ENCODE measurements at regions not wholly inside any gene's neighbourhood (a gene's known extent, or its start where the extent isn't known, plus 50 kb on each side); places are given as distances from the start of the nearest gene placed in this dataset.

GRCh38 chr7:51482976-51483375 lies 166.4 kb upstream of the COBL start:
- DNase-seq (ENCODE audit: extremely low read depth, low read depth, low spot score), result no peak

GRCh38 chr7:51481421-51481820 lies 164.8 kb upstream of the COBL start:
- no peak for DNase-seq (ENCODE audit: extremely low read depth, low read depth, low spot score)

DNA sequence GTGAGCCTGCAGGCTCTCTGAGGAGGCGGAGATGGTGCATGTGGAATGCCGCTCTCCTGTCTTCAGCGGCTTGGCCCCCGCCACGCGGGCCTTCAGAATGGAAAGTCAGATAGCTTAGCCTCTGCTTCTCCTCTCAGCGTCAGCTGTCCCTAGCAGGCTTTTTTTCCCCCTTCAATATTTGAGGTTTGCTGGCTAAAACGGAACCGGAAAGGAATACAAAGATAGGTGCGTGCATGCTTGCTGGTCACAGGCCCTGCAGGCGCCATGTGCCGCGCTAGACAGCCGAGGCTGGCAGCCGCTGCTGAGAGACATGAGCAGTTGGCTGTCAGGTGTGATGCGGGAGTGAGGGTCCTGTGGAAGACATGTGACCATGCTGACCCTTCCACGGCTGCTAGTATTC lies 161.2 kb upstream of the COBL start:
- no peak for DNase-seq (ENCODE audit: extremely low read depth, low read depth, low spot score)

DNA sequence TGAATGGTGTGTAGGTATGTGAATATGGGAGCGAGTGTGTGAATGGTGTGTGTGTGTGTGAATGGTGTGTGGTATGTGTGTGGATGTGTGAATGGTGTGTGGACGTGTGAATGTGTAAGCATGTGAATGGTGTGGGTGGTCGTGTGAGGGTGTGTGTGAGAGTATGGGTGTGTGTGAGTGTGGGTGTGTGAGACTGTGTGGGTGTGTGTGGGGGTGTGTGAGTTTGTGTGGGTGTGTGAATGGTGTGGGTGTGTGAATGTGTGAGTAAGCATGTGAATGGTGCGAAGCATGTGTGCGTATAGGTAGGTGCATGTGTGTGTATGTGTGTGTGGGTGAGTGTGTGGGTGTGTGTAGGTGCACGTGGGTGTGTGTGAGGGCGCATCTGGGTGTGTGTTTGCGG lies 160.7 kb upstream of the COBL start:
- no peak for DNase-seq (ENCODE audit: extremely low read depth, low read depth, low spot score)

DNA sequence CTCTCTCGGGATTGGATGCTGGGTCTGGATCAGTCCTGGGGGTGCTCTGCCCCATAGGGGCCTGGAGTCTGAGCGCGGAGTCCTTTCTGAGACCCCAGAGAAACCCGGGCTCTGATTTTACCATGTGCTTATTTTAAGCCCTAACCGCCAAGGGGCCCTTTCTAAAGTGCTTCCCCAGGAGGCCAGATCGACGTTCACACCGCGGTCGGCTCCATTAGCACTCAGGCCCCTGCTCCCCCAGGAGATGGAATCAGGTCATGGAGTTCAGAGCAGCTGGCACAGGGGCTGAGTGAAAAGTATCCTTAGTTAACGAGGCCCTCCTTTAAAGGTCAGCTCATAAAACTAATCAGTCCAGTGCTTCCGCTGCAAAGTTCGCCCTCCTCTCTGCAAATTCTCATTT lies 159.4 kb upstream of the COBL start:
- DNase-seq (ENCODE audit: extremely low read depth, low read depth, low spot score), result no peak

DNA sequence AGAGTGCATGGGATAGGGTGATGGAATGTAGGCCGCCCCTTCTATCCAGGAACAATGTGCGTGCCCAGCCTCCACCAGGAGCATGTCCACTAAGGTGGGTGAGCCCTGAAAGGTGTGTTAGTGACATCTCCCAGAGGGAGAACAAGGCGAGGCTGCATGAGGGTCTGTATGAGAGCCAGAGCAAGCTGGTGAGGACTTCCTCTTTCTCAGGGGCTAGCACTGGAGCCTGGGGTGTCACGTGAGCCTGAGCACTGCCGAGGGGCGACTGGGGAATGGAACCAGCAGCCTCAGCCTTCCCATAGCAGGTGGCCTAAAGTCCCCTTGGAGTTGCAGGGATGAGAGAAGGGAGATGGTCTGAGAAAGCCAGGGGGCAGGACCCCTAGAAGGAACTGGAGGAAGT lies 156.3 kb upstream of the COBL start:
- no peak for DNase-seq (ENCODE audit: extremely low read depth, low read depth, low spot score)

DNA sequence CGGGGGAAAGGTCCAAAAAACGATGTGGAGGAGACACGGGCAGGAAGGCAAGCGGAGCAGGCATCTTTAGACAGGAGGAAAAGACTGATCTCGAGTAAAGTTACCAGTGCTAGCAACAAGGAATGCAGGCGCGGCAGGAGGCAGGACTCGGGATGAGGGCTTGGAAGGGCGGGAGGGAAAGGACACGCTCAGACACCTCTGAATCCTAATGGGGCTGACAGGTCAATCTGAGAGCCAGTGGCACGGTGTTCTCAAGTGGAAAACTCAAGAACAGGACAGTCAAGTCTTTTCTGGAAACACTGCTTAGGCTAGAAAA lies 155.3 kb upstream of the COBL start:
- no peak for DNase-seq (ENCODE audit: extremely low read depth, low read depth, low spot score)

DNA sequence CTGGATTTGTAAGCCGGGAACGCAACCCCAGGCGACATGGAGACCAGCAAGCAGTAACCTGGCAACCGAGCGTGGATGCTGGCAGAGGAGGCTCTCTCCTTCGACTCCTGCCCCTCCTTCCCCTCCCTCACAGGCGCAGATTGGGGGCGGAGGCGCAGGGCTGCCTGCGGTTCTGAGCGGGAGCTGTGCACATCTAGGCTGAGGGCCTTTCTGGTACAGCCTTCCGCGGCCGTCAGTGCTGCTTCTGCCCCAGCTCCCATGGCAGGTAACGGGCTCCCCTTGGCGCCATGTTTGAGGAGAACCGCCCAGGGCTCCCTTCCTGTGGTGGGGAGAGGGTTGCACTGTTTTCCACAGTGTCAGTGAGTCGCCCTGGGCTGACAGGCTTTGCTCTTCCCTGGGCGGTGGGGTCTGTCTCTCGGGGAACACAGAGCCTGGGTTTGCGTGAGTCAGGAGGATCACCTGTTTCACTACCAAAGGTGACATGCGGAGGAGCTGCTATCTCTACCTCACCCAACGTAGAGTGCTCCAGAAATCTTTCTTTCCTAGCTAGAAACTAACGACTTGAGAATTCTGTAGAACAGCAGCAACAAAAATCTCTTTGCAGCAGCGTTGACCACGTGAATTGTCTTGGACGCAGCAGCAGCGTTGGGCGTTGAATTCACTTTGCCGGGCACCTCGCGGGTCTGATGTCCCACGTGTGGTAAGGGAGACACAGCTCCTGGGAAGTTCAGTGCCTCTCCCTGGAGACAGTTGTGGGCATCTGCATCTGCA lies 154.8 kb upstream of the COBL start:
- no peak for DNase-seq (ENCODE audit: extremely low read depth, low read depth, low spot score)

DNA sequence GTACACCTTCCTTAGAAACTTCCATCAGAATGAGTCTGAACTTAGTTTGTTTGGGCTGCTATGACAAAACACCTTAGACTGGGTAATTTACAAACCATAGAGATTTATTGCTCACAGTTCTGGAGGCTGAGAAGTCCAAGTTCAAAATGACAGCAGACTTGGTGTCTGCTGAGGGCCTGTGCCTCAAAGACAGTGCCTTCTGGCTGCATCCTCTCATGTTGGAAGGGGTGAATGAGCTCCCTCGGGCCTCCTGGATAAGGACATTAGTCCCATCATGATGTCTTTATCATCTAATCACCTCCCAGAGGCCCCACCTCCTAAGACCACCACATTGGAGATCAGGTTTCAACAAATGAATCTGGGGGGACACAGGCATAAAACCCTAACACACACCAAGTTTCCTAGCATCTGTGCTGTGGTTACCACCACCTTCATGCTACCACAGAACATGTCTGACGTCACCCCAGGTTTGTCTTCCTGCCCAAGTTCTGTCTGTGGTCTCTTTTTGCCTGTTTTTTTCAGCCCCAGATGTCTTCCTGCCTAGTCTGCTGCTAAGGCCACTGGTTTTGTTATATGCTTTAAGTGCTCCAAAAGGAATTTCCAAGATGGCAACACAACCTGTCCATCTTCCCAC lies 150.9 kb upstream of the COBL start:
- DNase-seq (ENCODE audit: extremely low read depth, low read depth, low spot score), result no peak

DNA sequence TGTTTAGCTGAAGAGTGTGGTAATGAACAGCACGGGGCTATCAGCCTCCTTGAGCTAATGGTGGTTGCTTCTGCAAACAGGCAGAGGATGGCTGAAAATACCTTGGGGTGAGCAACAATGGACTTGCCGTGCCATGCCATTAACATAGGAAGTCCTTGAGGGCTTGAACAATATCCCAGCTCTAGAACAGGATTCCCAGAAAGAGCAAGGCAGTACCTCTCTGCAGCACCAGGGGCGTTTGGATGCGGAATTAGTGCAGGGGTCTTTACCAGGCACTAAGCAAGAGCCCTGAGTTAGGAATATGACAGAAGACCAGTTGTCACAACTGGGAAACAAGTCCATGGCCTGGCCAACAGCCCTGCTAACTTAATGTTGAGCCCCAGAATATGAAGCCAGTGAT lies 143.2 kb upstream of the COBL start:
- DNase-seq (ENCODE audit: extremely low read depth, low read depth, low spot score), result no peak

- no peak for DNase-seq (ENCODE audit: extremely low read depth, low read depth, low spot score)
These were observed 142.1 kb upstream of the COBL start for GRCh38 chr7:51458693-51459092.

DNA sequence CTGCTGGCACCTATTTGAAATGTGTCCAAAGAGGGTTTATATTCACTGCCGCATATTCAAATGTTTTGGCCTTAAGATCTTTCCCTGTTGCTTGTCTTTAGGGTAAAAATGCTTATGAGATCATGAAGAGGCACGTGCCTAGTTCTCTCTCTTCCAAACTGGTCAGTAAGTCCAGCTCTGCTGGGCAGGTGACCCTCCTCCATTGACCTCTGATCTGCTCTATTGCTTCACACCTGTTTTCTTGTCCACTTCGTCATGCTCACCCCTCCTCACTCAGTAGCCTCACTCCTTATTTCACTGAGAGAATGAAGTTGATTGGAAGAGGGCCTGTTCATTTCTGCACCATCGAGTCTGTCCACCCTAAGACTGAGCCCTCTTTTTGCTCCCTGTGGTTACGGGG lies 140.5 kb upstream of the COBL start:
- DNase-seq (ENCODE audit: extremely low read depth, low read depth, low spot score), result no peak

GRCh38 chr7:51456431-51457060 lies 139.9 kb upstream of the COBL start:
- no peak for DNase-seq (ENCODE audit: extremely low read depth, low read depth, low spot score)

DNA sequence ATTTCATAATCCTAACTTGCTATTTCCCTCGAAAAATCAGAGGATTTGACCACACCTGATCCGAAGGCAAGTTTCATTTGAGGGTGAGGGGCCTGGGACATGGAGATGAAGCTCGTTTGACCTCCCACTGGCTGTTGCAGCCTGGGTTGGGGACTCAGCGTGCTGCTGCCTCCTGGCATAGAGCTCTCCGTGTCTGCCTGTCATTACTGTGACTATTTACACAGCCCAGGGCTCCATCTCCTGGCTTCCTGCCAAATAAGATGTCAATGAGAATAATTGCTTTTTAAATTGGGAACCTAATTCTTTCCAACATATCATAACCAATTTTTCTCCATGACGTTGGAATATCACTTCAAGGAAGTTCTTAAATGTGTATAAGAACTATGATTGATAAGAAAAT lies 139.3 kb upstream of the COBL start:
- DNase-seq (ENCODE audit: extremely low read depth, low read depth, low spot score), result no peak

GRCh38 chr7:51455513-51455912 lies 138.9 kb upstream of the COBL start:
- no peak for DNase-seq (ENCODE audit: extremely low read depth, low read depth, low spot score)

DNA sequence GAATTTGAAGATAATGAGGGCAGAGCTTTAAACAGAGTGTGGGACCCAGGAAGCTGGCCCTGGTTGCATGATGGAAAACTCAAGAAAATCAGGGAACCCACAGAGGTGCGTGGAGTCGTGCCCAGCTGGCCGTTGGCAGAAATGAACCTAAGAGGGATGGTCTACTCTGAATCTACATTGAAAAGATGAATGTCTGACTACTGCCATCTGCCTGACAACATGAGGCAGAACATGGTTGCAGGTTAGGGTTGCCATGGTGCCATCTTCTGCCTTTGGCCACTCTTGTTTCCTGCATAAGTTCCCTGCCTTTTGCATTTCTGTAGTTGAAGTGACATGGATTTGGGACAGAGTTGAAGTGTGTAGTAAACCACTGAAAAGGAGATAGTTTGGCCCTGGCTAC lies 138.5 kb upstream of the COBL start:
- no peak for DNase-seq (ENCODE audit: extremely low read depth, low read depth, low spot score)

DNA sequence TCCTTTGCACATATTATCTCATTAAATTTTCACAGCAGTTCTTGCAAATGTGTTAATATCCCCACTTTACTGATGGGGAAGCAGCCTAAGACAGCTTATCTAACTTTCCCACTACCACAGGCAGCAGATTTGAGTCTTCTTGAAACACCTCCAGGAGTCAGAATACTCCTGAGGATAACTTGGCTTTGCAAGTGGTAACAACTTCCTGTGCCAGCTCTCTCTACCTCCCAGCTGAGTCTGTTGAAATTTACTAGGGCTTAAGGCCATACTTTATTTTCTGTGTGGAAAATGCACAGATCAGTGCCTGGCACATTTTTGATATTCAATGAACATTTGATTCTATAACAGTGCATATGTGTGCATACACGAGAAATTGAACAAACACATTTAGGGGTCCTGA lies 136.1 kb upstream of the COBL start:
- no peak for DNase-seq (ENCODE audit: extremely low read depth, low read depth, low spot score)

DNA sequence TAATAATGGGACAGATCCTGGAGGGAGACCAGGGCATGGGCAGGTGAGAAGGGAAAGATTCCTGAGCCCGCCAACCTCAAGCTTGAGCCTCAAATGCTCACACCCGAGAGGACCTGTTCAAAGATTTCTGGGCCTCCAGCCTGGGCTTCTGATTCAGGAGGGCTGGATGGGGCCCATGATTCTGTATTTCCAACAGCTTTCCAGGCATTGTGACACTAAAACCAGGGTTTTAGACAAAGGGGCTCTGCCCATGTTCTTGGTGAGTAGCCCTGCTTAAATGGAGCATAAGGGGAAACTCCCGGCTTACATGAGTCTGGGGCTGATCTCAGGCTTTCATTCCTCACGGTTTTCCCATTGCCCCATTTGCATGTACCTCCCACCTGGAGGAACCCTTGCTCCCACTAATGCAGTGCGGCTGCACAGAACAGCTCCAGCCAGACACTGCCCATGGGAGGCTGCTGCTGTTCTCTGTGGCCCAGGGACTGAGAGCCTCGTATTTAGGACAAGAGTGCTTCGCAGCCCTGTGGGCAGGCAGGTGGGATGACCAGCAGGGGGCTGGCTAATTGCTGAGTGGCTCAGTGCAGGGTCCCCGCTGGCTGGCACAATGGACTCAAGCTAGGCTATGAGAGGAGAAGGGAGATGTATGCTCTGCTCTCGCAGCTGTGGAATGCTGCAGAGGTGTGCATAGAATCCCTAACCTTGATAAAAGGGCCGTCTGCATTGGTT lies 135.3 kb upstream of the COBL start:
- DNase-seq (ENCODE audit: extremely low read depth, low read depth, low spot score), result no peak

DNA sequence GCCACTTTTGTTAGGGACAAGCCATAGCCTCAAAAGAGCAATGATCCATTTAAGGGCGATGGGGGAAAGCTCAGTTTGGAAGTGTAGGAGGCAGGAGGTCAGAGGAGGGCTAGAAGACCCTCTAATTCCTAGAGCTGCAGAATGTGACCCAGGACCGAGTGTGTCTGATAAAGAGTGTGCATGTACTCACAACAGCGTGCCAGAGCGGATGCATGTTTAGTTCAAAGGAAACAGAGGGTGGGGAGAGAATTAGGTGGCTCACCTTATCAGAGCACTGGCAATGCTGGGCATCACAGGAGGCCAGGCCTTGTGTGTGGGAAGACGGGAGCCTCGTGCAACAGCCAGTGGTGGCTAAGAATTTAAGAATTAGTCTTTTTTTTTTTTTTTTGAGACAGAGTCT lies 133.9 kb upstream of the COBL start:
- DNase-seq (ENCODE audit: extremely low read depth, low read depth, low spot score), result no peak

DNA sequence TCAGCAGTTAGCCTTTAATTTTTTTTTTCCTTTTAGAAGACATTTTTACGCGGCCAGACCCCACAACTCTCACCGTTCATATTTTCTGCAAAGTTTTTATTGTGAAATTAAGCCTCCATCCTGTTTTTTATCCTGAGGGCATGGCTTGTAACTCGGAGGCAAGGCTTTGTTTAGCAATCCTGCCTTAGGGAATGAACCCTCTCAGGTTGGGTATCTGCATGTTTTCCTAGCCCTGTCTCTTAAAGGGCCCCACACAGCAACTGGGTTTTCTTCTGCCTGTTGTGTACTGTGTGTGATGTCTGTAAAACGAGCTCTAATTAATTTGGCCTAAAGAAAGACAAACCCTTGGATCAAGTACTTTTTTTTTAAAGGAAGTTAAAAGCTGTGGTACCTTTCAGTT lies 130.2 kb upstream of the COBL start:
- no peak for DNase-seq (ENCODE audit: extremely low read depth, low read depth, low spot score)

DNA sequence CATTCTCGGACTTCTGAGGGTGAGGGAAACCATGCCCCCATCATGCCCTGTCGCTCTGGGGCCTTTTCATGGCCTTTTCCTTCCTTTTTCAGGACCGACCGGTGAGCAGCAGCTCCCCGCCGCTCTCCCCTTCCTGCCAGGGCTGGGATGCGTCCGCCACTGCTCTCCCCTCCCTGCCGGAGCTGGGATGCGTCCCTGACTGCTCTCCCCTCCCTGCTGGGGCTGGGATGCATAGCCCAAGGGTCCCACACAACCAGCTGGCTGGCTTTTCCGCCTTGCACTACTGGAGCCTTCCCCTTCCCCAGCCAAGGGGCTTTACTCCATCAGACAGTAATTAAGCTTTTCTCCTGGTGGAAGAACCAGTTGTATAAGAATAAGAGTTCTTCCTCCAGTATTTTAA lies 129.7 kb upstream of the COBL start:
- no peak for DNase-seq (ENCODE audit: extremely low read depth, low read depth, low spot score)

DNA sequence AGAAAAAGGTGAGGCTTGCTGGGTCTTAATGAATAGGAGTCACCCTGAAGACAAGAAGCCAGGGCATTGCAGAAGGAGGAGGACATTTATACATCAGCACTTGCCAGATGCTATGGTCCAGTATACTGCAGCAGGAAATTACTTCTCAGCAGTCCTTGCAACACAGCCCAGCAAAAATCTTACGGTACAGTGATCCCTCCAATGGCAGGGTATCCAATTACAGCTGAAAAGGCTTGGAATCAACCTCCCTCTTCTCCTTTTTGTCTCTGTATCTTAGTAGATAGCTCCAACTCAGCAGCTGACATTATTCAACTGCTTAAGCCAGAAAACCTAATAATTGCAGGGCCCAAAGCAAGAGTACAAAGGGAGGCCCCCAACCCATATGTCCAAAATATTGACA lies 128.3 kb upstream of the COBL start:
- DNase-seq (ENCODE audit: extremely low read depth, low read depth, low spot score), result no peak
